NCI-H2107 treated with DMSO at 0.1 percent for 48 hours (cell line): ENCODE measurements at regions not wholly inside any gene's neighbourhood (a gene's known extent, or its start where the extent isn't known, plus 50 kb on each side); places are given as distances from the start of the nearest gene placed in this dataset.

ENCODE experiments used
- DNase-seq: peaks from one replicate; lab custom pipeline; 2025; ENCODE audit not compliant: unreplicated experiment; lab: John Stamatoyannopoulos, UW

DNA sequence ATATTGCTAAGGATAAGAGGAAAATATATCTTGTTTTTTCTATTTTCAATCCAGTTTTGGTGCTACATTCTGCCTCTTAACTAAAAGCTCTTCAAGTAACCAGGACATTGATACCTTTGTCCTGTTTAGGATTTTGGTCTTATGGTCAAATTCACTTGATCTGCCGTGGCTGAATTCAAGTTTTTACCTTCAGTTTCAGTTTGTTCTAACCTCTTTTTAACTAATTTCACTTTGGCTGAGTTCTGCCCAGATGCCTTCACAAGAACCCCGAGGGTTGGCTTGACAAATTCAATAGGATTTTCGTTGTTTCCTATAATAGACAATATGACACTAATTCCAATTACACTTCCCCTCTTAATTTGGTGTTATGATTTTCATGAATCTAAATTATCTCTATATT lies 84.5 kb upstream of the C1orf21 start:
- DNase-seq: no peak

DNA sequence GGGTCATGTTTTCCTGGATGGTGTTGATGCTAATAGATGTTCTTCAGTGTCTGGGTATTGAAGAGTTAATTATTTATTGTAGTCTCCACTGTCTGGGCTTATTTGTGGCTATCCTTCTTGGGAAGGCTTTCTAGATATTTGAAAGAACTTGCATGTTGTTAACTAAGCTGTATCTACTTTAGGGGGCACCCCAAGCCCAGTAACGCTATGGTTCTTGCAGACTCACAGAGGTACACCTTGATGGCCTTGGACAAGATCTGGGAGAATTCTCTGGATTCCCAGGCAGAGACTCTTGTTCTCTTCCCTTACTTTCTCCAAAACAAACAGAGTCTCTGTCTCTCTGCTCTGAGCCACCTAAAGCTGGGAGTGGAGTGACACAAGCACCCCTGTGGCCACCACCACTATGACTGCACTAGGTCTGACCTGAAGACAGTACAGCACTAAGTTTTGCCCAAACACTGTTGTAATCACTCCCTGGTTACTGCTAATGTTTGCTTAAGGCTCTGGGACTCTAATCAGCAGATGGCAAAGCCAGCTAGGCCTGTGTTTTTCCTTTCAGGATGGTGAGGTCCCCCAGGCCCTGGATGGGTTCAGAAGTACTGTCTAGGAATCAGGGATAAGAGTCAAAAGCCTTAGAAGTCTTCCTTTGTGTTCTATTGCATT lies 76.5 kb upstream of the C1orf21 start:
- no peak for DNase-seq

DNA sequence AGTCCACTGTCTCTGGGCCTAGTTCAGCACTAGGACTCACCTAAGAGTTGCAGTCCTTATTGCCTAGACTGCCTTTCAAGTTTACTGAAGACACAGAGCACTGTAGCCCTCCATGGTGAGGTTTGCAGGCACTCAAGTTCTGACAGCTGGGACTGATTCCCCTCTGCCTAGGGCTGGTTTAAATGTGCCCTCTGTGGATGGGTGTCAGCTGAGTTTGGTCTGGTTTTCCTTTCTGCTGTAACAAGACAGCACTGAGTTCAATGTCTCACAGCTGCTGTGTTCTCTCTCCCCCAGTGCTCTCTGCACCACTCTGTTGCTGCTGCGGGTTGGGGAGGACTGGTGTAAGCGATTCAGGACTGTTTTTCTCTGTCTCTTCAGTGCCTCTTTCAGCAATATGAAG lies 75.2 kb upstream of the C1orf21 start:
- DNase-seq: no peak

DNA sequence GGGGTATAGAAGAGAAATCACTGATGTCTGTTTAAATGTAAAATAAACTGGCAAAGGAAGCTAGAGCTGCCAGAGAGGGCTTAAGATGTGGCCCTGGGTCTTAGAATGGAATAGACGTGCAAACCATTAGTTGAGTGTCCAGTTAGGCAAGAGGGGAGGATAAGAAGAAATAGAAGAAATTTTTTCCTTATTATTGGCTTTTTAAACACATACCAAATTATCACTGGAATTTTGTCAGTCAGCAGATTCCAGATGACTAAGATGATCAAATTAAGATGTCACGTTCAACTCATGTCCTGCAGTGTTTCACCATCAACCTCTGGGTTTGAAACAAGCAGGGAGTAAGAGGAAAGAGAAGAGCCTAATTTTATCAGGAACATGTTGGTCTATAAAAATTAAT lies 71.6 kb upstream of the C1orf21 start:
- DNase-seq: no peak

DNA sequence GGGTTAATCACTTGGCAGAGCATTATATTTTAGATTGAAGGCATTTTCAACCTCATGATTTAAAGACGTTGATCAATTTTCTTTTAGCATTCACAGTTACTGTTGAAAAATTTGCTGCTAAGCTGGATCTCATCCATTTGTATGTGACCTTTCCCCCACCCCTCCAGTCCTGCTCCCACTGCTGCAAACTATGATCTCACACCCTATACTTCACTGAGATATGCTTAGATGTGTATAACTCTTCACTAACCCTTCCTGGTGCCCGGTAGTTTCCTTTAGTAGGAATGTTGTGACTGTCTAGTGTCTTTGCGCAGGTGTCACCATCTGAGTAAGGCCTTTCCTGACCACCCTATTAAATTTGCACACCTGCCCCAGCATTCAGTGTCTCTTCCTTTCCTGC lies 67.0 kb upstream of the C1orf21 start:
- DNase-seq: no peak

DNA sequence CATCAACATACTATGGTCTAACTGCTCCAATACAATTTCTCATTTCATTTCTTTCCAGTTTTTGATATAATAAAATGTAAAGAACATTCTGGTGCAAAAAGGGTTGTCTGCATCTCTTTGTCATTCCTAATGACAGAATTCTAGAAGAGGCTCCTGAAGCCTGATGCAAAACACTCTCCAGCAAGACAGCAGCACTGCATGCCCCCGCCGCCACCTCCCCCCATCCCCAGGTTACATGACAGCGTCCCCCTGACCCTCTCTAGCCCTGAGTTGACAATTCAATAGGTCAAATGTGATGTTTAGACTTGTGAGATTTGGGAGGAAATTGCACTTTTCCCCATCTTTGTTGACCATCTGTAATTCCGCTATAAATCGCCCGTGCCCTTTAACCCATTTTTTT lies 64.6 kb upstream of the C1orf21 start:
- no peak for DNase-seq

DNA sequence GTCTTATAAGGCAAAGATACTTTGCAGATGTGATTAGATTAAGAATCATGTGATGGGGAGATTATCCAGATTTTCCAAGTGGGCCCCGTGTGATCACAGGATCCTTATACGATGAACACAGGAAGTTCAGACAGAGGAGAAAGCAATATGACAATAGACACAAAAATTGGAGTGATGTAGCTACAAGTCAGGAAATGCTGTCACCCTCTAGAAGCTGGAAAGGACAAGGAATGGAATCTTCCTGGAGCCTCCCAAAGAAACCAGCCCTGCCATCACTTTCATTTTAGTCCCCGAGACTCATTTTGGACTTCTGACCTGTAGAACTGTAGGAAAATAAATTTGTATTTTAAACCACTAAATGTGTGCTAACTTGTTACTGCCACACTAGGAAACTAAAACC lies 61.9 kb upstream of the C1orf21 start:
- no peak for DNase-seq

DNA sequence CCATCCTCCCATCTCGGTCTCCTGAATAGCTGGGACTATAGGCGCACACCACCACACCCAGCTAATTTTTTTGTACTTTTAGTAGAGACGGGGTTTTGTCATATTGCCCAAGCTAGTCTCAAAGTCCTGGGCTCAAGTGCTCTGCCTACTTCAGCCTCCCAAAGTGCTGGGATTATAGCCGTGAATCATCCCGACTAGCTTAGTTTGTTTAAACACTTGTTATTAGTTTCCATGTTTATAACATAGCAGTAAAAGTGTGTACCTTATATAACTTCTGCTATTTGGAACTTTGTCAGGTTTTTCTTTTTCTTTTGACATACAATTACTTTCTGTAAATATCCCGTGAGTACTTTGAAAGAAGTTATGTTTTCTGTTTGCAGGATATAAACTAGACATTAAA lies 60.6 kb upstream of the C1orf21 start:
- DNase-seq: no peak

DNA sequence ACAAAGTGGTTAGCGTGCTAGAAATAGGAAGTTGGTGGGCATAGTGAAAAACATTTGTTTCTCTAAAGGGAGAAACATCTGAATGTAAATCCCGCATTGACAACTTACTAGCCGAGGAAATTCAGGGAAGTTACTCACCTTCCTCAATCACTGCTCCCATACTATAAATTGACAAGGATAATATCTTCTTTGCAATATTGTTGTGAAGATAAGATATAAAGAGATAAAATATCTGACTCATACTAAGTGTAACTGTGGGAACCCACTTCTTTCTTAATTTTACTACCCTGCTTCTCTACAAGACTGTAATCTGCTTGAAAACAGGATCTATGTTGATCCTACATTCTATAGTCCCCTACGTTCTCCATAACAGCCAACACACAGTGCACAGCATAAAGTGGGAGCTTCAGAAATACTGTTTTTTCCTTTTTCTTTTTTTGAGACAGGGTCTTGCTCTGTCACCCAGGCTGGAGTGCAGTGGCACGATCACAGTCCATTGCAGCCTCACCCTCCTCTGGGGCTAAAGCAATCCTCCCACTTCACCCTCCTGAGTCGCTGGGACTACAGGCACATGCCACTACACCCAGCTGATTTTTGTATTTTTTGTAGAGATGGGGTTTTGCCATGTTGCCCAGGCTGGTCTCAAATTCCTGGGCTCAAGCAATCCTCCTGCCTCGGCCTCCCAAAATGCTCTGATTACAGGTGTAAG lies 57.4 kb upstream of the C1orf21 start:
- no peak for DNase-seq

DNA sequence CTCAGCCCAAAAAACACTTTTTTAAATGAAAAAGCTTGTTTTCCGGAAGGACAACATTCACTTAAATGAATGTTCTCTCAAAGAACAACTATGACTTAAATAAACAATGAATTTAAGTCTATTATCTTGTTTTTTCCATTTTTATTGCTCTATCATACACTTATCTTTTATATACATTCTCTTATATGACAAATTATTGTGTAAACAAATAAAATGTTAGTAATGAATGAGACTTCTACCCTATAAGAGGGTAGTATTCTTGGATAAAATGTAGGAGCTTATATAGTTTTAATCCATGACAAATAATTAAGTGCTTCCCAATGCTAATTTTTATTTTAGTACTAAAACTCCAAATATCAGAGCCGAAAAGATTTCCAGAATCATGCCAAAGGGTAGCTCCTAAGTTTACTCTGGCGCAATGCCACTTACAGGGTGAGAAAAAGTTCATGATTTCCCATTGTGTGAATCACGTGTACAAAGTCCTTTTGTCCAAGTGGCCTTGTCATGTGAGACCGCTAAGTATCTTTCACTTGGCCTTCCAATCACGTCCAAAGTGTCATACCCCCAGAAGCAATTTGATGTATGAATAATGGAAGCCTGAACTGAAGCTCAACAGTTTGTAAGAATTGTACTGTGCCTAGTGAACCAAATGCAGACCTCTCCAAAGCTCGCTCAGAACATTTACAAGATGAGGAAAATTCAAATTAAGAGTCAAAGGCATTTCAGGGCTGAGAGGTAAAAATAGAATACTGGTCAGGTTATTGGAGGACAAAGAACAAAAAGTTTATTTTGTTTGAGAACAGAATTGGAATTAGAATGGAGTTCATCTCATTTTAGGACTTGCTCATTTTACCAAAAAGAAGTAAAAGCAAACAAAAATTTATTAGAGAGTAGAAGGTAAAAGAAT lies 56.6 kb upstream of the C1orf21 start:
- no peak for DNase-seq

DNA sequence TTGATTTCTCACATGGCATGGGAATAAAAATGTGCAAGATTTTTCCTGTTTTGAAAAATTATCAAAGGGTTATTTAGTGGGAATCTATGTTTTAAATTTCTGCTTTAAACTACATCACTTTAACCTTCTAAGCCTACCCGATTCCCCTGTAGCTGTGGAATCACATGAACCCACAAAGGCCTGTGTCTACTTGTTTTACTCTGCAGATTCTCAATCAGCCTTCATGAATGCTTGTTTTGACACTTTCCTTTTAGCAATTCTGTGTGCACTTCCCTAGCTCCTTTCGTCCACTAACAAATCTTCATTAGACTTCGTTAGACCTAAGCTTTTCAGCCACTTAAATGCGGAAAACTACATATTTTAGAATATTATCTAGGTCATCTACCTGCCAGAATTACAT lies 56.0 kb upstream of the C1orf21 start:
- DNase-seq: no peak
